IMR-90 (cell line): ENCODE measurements at regions not wholly inside any gene's neighbourhood (a gene's known extent, or its start where the extent isn't known, plus 50 kb on each side); places are given as distances from the start of the nearest gene placed in this dataset.

Source experiments
- ATAC-seq: fragments of 200-7000 bp; cut with Tn5 transposase; 2 replicates; pipeline ENCODE4 v1.9.1; 2020; ENCODE audit warnings: low read depth, mild to moderate bottlenecking, moderate library complexity
- BruUV-seq: library from RNA; stranded (reverse); fragments of 400-500 nt; replicated peaks from 2 replicates; lab custom pipeline; 2021; lab: Mats Ljungman, UMichigan
- CTCF ChIA-PET: fragments of 300-600 bp; formaldehyde crosslinking; extraction: SDS; loops from one replicate; lab custom pipeline; 2021; ENCODE audit warnings: antibody characterized with exemption; lab: Yijun Ruan, JAX
- POLR2A ChIA-PET: fragments of 300-600 bp; sonication (Branson Sonifier 250); formaldehyde crosslinking; loops from one replicate; lab custom pipeline; 2022; ENCODE audit warnings: antibody characterized with exemption; ENCODE audit not compliant: unreplicated experiment; lab: Charles Lee
- DNase-seq: peaks from one replicate; pipeline ENCODE4 v3.0.0; 2013
- H2AFZ ChIP-seq: replicated peaks from 2 replicates; pipeline ENCODE3; 2013; ENCODE audit warnings: low read length, mild to moderate bottlenecking; ENCODE audit not compliant: poor library complexity
- H2AK5ac ChIP-seq: 2 replicates; pipeline ENCODE4 v1.6.1; 2013; ENCODE audit warnings: low read depth, low read length, inconsistent platforms
- H2AK9ac ChIP-seq: replicated peaks from 2 replicates; pipeline ENCODE3; 2013; ENCODE audit warnings: mild to moderate bottlenecking, low read depth, low read length, moderate library complexity; ENCODE audit not compliant: poor library complexity
- H2BK120ac ChIP-seq: 2 replicates; pipeline ENCODE4 v1.6.1; 2013; ENCODE audit warnings: low read depth, low read length, inconsistent platforms
- H2BK15ac ChIP-seq: 3 replicates; pipeline ENCODE4 v1.6.1; 2013; ENCODE audit warnings: low read depth, low read length, inconsistent platforms
- H2BK20ac ChIP-seq: 2 replicates; pipeline ENCODE4 v1.6.1; 2013; ENCODE audit warnings: low read depth, mild to moderate bottlenecking, inconsistent platforms, low read length, moderate library complexity
- H2BK5ac ChIP-seq: 2 replicates; pipeline ENCODE4 v1.6.1; 2013; ENCODE audit warnings: mild to moderate bottlenecking, low read depth, low read length, inconsistent platforms; ENCODE audit not compliant: poor library complexity, severe bottlenecking
- H3K14ac ChIP-seq: replicated peaks from 2 replicates; pipeline ENCODE4 v1.6.1; 2013; ENCODE audit warnings: low read depth, low read length, inconsistent platforms
- H3K18ac ChIP-seq: 2 replicates; pipeline ENCODE4 v1.6.1; 2013; ENCODE audit warnings: low read depth, low read length, control low read depth
- H3K23ac ChIP-seq: 2 replicates; pipeline ENCODE4 v1.6.1; 2013; ENCODE audit warnings: low read depth, low read length, inconsistent platforms
- H3K27ac ChIP-seq: 2 replicates; pipeline ENCODE4 v1.5.1; 2013; ENCODE audit warnings: mild to moderate bottlenecking, control low read depth, low read length; ENCODE audit not compliant: insufficient read depth
- H3K27me3 ChIP-seq: 2 replicates; pipeline ENCODE4 v1.6.1; 2013; ENCODE audit warnings: low read length; ENCODE audit not compliant: control insufficient read depth, insufficient read depth
- H3K36me3 ChIP-seq: 2 replicates; pipeline ENCODE4 v1.6.1; 2013; ENCODE audit warnings: low read length, mixed read lengths; ENCODE audit not compliant: control insufficient read depth, insufficient read depth
- H3K4ac ChIP-seq: 2 replicates; pipeline ENCODE4 v1.6.1; 2013; ENCODE audit warnings: low read depth, low read length, inconsistent platforms
- H3K4me1 ChIP-seq: 2 replicates; pipeline ENCODE4 v1.6.1; 2013; ENCODE audit warnings: low read length, mixed read lengths; ENCODE audit not compliant: control insufficient read depth, insufficient read depth
- H3K4me2 ChIP-seq: 2 replicates; pipeline ENCODE4 v1.6.1; 2013; ENCODE audit warnings: low read depth, mild to moderate bottlenecking, control low read depth, low read length, moderate library complexity
- H3K4me3 ChIP-seq: 2 replicates; pipeline ENCODE4 v1.5.1; 2013; ENCODE audit warnings: low read depth, mild to moderate bottlenecking, control low read depth, low read length, moderate library complexity; ENCODE audit not compliant: insufficient read depth
- H3K56ac ChIP-seq: 2 replicates; pipeline ENCODE4 v1.6.1; 2013; ENCODE audit warnings: low read length, inconsistent platforms; ENCODE audit not compliant: insufficient read depth; ENCODE audit errors: extremely low read depth
- H3K79me1 ChIP-seq, 2 experiments: 2 replicates each; pipeline ENCODE4 v1.6.1; 2013; ENCODE audit warnings: low read length in 2 of 2, inconsistent platforms in 1 of 2, low read depth in 1 of 2
- H3K9ac ChIP-seq: 2 replicates; pipeline ENCODE4 v1.6.1; 2013; ENCODE audit warnings: low read depth, low read length, control low read depth
- H3K9me1 ChIP-seq: 2 replicates; pipeline ENCODE4 v1.6.1; 2013; ENCODE audit warnings: low read length, inconsistent platforms; ENCODE audit not compliant: insufficient read depth
- H3K9me3 ChIP-seq: 2 replicates; pipeline ENCODE4 v1.6.1; 2013; ENCODE audit warnings: low read length; ENCODE audit not compliant: control insufficient read depth, insufficient read depth
- H4K20me1 ChIP-seq: 2 replicates; pipeline ENCODE4 v1.6.1; 2013; ENCODE audit warnings: low read length, inconsistent platforms; ENCODE audit not compliant: insufficient read depth
- H4K5ac ChIP-seq: 2 replicates; pipeline ENCODE4 v1.6.1; 2013; ENCODE audit warnings: mild to moderate bottlenecking, low read depth, low read length, control low read depth
- H4K8ac ChIP-seq, 2 experiments: 2 replicates each; pipeline ENCODE4 v1.6.1; 2013; ENCODE audit warnings: low read depth in 2 of 2, low read length in 2 of 2, control low read depth in 1 of 2, inconsistent platforms in 1 of 2
- H4K91ac ChIP-seq: 2 replicates; pipeline ENCODE4 v1.6.1; 2013; ENCODE audit warnings: low read depth, low read length, inconsistent platforms; ENCODE audit not compliant: insufficient read depth
- BHLHE40 ChIP-seq: fragments of 150-350 bp; IDR thresholded peaks from 2 replicates; pipeline ENCODE4 v1.6.1; 2016; ENCODE audit warnings: mild to moderate bottlenecking, low read depth, low read length
- CEBPB ChIP-seq: IDR thresholded peaks from 2 replicates; pipeline ENCODE4 v1.6.1; 2012; ENCODE audit warnings: low read depth, low read length, improper control_type of control experiment
- CHD1 ChIP-seq: IDR thresholded peaks from 2 replicates; pipeline ENCODE4 v1.6.1; 2012; ENCODE audit warnings: low read depth, low read length, improper control_type of control experiment
- ELK1 ChIP-seq: fragments of 150-350 bp; IDR thresholded peaks from 2 replicates; pipeline ENCODE4 v1.6.1; 2016; ENCODE audit warnings: low read depth, mild to moderate bottlenecking, low read length, moderate library complexity, borderline replicate concordance
- FOS ChIP-seq: fragments of 150-350 bp; IDR thresholded peaks from 2 replicates; pipeline ENCODE4 v1.6.1; 2016; ENCODE audit warnings: low read depth, low read length
- MAFK ChIP-seq: IDR thresholded peaks from 2 replicates; pipeline ENCODE4 v1.6.1; 2012; ENCODE audit warnings: low read depth, low read length, improper control_type of control experiment
- RAD21 ChIP-seq: IDR thresholded peaks from 2 replicates; pipeline ENCODE4 v1.6.1; 2012; ENCODE audit warnings: low read length, improper control_type of control experiment
- SMC3 ChIP-seq: fragments of 150-350 bp; IDR thresholded peaks from 2 replicates; pipeline ENCODE4 v1.6.1; 2016; ENCODE audit warnings: low read depth, mild to moderate bottlenecking, antibody characterized with exemption, low read length, moderate library complexity
- WGBS, 2 experiments: methylation state at CpG; one replicate each; pipeline versions ENCODE4 v1.1.5 to v1.1.7; 2013; ENCODE audit warnings: missing lambda C conversion rate in 2 of 2; ENCODE audit not compliant: insufficient read length in 1 of 2; ENCODE audit errors: extremely low coverage in 2 of 2; 5-methylcytosine and 5-hydroxymethylcytosine counted together
- dilution Hi-C: fragments of 300-500 bp; cut with HindIII; formaldehyde crosslinking; loops from one replicate; pipeline ENCODE4 v1.14.3; 2018; ENCODE audit warnings: low sequenced_read_pairs; ENCODE audit not compliant: unreplicated experiment
- in situ Hi-C: fragments of 300-500 bp; cut with MboI; formaldehyde crosslinking; loops from 3 replicates; pipeline ENCODE4 v1.14.3; 2019; ENCODE audit warnings: low sequenced_read_pairs, inconsistent platforms, mixed read lengths
- intact Hi-C: fragments of 100-400 bp; cut with micrococcal nuclease; formaldehyde crosslinking; loops from 2 replicates; pipeline ENCODE4 v1.10.0; 2022
- TF ChIP-seq, protein P1 (sequence below): conservative IDR thresholded peaks from 2 replicates; pipeline ENCODE4 v1.5.1; 2012; ENCODE audit warnings: mild to moderate bottlenecking, low read depth, low read length, improper control_type of control experiment

DNA sequence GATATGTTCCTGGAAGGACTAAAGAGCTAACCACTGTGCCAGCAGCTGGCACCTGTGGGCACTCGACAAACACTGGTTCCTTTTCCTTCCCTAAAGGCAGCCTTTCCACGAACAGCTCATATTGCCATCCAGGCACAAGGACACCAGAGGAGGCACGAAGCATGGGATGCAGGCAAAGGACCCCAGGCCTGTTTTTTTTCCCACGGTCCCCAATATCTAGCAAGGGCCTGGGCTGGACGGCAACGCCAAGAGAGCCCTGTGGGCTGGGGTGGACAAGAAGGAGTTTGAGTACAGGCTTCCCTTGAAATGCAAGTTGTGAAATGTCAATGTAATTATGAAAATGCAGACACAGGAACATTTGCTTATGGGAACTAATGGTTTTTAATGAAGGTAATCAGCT, 135.9 kb downstream of the CYP26B1 start:
- Histone ChIP-seq H2AK9ac (no peak overlapping the region), H3K14ac (no peak overlapping the region), H4K5ac (no peak overlapping the region), H2AFZ (no peak overlapping the region), H3K4ac (no peak overlapping the region), H3K79me1 (no peaks in the 10 kb centered on the region), H3K9me1 (no peaks in the 10 kb centered on the region), H3K4me1 (no peaks in the 10 kb centered on the region), H3K18ac (no peak overlapping the region), H3K9ac (no peak overlapping the region), H2BK5ac (no peak overlapping the region), H2BK20ac (no peak overlapping the region), H4K20me1 (no peaks in the 10 kb centered on the region), H4K8ac (no peak overlapping the region), H3K36me3 (no peaks in the 10 kb centered on the region), H3K9me3 (no peaks in the 10 kb centered on the region), H3K27me3 (peaks cover 7% of the 10 kb centered on the region), H3K27ac (no peak overlapping the region), H3K4me2 (no peak overlapping the region), H2BK15ac (no peak overlapping the region), H3K23ac (no peak overlapping the region), H4K91ac (no peak overlapping the region), H3K4me3 (no peak overlapping the region), H3K56ac (no peak overlapping the region), H2AK5ac (no peak overlapping the region), H2BK120ac (no peak overlapping the region)
- no TSS peak for BruUV-seq
- dilution Hi-C loops = no loop called here
- CTCF ChIA-PET = no interaction called here
- no CpG with 5 or more reads among the region's 6 CpGs for WGBS, 2 experiments
- no peak for ATAC-seq
- intact Hi-C loops = no loop called here
- TF ChIP-seq MAFK (no peak), CEBPB (no peak), RAD21 (no peak), ELK1 (no peak), FOS (no peak), BHLHE40 (no peak), CHD1 (no peak), SMC3 (no peak)
- TF ChIP-seq, protein P1, sequence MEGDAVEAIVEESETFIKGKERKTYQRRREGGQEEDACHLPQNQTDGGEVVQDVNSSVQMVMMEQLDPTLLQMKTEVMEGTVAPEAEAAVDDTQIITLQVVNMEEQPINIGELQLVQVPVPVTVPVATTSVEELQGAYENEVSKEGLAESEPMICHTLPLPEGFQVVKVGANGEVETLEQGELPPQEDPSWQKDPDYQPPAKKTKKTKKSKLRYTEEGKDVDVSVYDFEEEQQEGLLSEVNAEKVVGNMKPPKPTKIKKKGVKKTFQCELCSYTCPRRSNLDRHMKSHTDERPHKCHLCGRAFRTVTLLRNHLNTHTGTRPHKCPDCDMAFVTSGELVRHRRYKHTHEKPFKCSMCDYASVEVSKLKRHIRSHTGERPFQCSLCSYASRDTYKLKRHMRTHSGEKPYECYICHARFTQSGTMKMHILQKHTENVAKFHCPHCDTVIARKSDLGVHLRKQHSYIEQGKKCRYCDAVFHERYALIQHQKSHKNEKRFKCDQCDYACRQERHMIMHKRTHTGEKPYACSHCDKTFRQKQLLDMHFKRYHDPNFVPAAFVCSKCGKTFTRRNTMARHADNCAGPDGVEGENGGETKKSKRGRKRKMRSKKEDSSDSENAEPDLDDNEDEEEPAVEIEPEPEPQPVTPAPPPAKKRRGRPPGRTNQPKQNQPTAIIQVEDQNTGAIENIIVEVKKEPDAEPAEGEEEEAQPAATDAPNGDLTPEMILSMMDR = no peak
- POLR2A ChIA-PET = no interaction called here
- in situ Hi-C loops = no loop called here
- DNase-seq = no peak
